GM19239 (cell line): ENCODE measurements at regions not wholly inside any gene's neighbourhood (a gene's known extent, or its start where the extent isn't known, plus 50 kb on each side); places are given as distances from the start of the nearest gene placed in this dataset.

Source experiments
- DNase-seq: peaks from one replicate; pipeline ENCODE4 v3.0.0; 2011; ENCODE audit warnings: low spot score; ENCODE audit not compliant: insufficient read length
- FAIRE-seq: peaks from 2 replicates; lab custom pipeline; 2011; peaks lifted over from hg19 to GRCh38; lab: Jason Lieb, UNC

DNA sequence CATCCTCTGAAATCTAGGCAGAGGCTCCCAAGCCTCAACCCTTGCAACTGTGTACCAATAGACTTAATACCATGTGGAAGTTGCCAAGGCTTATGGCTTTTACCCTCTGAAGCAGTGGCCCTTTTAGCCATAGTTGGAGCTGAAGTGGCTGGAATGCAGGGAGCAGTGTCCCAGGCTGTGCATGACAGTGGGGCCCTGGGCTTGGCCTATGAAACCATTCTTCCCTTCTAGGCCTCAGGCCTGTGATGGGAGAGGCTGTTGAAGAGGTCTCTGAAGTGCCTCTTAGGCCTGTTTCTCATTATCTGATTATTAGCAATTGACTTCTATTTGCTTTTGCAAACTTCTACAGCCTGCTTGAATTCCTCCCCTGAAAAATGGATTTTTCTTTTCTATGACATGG, 612.7 kb upstream of the ZWINT start:
- DNase-seq (no peak), FAIRE-seq (no peak)

GRCh38 chr10:56943221-56943755, 582.2 kb upstream of the ZWINT start:
- FAIRE-seq, result no peak
- no peak for DNase-seq

DNA sequence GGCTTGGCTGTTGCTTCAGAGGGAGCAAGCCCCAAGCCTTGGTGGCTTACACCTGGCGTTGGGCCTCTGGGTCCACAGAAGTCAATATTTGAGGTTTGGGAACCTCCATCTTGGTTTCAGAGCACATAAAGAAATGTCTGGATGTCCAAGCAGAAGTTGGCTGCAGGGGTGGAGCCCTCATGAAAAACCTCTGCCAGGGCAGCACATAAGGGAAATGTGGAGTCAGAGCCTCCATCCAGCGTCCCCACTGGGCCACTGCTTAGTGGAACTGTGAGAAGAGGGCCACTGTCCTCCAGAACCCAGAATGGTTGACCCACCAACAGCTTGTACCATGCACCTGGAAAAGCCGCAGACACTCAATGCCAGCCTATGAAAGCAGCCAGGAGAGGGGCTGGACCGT, 573.5 kb upstream of the ZWINT start:
- no peak for FAIRE-seq
- DNase-seq, result no peak

DNA sequence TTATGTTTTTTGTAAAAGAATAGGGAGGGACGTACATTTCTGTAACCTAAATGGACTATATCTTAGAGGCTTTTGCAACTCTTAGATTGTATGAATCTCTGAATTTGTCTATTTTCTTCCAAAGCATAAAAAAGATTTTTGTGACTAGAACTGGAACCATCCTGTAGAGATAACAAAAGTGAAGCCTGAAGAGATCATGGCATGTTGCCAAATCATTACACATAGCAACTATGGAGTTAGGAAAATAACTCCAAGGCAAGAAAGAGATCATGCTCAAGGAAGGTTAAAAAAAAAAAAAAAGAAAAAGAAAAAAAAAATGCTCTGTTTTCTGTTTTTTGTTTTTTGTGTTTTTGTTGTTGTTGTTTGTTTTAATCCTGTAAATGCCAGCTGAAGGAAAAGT, 567.7 kb upstream of the ZWINT start:
- no peak for FAIRE-seq

DNA sequence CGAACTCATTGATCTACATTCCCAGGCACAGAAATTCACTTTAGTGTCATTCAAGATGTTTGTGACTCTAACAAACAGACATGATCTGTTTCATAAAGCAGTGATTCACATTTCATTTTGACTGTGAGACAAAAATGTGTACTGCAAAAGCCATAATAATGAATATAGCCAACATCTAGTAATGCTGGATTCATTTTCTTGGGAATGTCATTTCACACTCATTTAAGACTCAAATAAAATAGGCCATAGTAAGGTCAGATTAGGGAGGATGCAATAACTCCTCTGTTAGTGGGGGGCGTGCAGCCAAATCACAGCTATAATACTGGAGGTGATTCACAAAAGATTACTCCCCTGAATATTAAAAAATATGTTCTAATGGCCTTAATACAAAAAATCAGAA, 566.6 kb upstream of the ZWINT start:
- DNase-seq, result no peak

More for the DNA sequence above, 567.7 kb upstream of the ZWINT start:
- DNase-seq, result no peak

GRCh38 chr10:56920601-56921261, 559.7 kb upstream of the ZWINT start:
- DNase-seq, result no peak
- no peak for FAIRE-seq

More for the DNA sequence above, 566.6 kb upstream of the ZWINT start:
- no peak for FAIRE-seq

GRCh38 chr10:56912043-56912442, 551.0 kb upstream of the ZWINT start:
- DNase-seq, result no peak

GRCh38 chr10:56905051-56905450, 544.0 kb upstream of the ZWINT start:
- DNase-seq (no peak), FAIRE-seq (no peak)

More at GRCh38 chr10:56912043-56912442, 551.0 kb upstream of the ZWINT start:
- FAIRE-seq, result no peak

DNA sequence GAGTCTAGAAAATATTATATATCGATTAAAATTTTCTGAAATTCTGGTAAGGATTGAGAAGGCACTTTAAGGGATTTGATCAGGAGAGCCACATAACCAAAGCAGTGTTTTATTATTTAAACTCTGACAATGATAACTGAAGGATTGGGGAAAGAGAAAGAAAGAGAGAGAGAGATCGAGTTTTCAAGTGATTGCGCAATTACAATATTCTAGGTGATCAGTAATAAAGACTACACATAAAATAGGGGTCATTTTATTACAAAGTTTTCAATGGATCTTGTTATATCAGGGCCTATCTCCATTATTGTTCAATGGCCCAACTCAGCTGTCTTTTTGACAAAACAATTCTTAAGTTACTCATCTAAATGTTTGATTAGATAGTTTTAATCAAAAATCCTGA, 541.5 kb upstream of the ZWINT start:
- DNase-seq (no peak), FAIRE-seq (no peak)

DNA sequence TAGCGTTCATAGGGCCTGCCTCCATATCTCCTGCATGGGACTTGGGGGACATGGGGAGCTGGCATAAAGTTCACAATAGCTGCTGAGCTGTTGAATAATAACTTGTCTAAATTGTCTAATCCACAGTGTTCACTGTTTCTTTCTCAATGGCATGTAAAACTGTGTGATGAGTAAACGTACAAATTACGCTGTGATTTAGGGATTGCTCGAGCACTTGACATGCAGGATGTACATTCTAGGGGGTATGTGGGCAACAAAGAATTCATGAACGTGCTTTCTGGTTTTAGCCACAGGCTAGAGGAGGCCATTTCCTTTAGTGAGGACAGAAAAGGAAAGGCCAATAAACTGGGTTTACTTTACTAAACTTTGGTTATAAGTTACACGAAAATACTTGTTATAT, 534.2 kb upstream of the ZWINT start:
- FAIRE-seq (no peak), DNase-seq (no peak)

- no peak for DNase-seq
- FAIRE-seq, result no peak
Observed at GRCh38 chr10:56881218-56881617, 520.2 kb upstream of the ZWINT start.

- FAIRE-seq, result no peak
- no peak for DNase-seq
Observed at GRCh38 chr10:56880606-56881005, 519.5 kb upstream of the ZWINT start.

DNA sequence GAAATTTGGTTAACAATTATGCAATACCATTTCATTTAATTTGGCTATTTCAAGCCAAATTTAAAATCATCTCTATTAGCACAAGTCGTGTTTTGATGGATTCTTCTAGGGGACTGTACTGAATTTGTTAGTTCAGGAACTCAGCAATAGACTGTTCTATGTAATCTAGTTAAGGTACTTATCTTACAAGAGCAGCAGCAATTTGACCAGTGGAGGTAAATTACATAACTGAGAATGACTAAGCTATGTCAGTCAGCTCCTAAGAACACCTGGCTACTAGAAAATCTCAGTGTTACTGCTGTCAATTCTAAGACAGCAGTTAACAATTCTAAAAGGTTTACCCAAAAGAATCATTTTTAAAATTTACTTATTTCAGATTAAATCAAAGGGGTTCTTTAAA, 513.9 kb upstream of the ZWINT start:
- FAIRE-seq, result no peak

GRCh38 chr10:56871160-56871668, 510.2 kb upstream of the ZWINT start:
- FAIRE-seq (no peak), DNase-seq (no peak)

More for the DNA sequence above, 513.9 kb upstream of the ZWINT start:
- no peak for DNase-seq

DNA sequence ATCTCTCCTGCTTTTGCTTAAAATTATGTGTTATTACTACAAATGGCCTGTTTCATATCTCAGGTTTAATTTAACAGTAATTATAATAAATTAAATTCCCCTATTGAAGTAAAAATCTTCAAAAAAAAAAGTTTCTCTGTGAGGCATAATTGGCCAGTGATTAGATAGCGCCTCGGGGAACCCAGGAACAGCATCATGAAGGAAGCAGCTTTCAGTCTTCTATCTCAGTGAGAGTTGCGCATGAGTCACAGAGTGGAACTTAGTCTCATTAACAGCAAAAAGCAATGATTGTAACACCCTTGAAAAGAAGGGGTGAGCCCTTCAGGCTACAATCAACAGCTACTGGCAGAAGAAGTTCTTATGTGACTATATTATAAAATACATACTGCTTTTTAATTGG, 506.2 kb upstream of the ZWINT start:
- FAIRE-seq (no peak), DNase-seq (no peak)

DNA sequence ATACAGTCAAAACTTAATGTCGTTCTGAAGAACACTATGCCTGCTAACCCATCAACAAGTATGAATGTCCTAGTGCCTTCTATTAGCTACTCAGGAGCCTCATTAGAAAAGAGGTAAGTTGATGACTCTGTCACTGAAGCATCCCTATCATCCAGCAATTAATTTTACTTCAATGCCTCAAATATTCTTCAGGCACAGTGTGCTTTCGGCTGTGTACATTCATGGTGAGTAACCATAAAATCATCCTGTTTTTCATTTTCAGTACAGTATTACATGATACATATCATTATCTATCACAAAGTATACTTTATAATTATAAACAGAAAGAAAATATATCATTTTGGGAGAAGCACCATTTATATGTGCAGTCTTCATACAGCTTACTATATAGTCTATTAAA, 495.5 kb upstream of the ZWINT start:
- FAIRE-seq (no peak), DNase-seq (no peak)

DNA sequence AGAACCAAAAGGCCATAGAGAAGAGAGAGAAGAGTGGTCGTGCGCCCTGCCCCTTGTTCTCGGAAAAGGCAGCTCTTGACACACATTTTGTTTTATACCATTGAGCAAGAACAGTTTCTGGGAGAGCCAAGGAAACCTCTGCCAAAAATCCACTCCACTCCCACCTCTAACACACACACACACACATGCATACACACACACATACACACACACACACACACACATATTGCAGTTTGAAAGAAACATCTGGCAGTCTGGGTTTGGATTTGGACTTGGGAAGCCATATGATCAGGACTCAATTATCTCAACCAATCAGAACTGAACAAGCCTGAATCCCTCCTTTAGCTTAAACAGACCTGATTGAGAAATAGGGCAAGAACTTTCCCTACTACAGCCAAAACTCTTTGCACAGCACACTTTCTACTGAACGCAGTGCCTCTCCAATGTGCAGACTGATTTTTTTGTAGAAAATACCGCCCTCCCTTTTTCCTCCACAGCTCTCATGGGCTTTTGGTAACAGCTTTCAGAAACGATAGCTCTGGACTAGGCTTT, 484.0 kb upstream of the ZWINT start:
- no peak for FAIRE-seq

GRCh38 chr10:56836659-56837058, 475.6 kb upstream of the ZWINT start:
- FAIRE-seq, result no peak

More for the DNA sequence above, 484.0 kb upstream of the ZWINT start:
- no peak for DNase-seq

DNA sequence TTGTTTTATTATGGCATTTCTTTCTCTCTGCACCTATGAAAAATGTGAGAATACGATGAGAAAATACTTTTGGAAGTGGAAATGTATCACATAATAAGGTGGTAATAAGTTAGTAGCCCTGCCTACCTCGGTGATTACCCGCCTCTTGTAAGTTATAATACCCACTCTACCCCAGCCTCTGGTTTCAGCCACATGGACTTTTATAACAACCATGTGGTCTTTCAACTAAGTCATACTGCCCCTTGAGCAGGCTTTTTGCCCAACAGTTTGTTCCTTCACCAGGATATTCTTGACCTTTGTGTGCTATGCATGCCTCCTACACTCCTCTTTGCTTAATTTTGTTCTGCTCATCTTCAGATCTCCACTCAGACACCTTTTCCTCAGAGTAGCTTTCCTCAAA, 470.6 kb upstream of the ZWINT start:
- FAIRE-seq, result no peak

More at GRCh38 chr10:56836659-56837058, 475.6 kb upstream of the ZWINT start:
- DNase-seq, result no peak

GRCh38 chr10:56823849-56824248, 462.8 kb upstream of the ZWINT start:
- DNase-seq, result peak; percentile 0

More for the DNA sequence above, 470.6 kb upstream of the ZWINT start:
- DNase-seq, result no peak

DNA sequence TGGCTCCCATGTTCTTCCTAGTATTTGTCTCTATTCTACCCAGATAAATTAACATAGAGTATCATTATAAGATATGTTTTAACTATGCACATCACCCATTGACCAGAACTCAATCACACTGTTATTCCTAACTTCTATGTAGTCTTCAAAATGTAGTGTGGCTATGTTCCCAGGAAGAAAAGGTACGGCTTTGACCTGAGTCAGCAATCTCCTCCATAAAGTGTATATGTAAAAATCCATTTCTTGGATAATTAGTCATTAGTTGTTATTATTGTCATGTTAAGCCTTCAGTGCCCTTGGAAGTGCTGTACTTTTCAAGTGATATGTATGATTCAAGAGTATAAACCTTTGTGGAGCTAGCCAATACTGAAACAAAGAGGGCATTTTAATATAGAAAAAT, 444.0 kb upstream of the ZWINT start:
- FAIRE-seq (no peak), DNase-seq (no peak)

More at GRCh38 chr10:56823849-56824248, 462.8 kb upstream of the ZWINT start:
- no peak for FAIRE-seq

DNA sequence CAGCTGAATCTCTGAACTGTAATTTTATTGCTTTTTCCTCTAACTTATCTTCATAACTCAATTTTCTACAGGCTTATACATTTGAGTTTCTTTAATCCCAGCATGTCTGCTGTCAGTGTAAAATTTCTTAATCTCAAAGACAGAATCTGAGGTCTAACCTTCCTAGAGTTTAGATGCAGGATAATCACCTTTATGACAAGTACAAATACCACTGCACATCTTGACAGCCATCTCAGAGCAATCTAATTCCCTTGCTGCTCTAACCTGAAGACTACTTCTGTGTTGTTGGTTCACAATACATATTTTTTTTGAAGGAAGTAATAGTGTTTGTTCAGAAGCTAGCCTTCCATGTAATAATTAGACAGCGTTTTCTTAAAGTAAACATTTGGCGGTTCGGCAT, 424.2 kb upstream of the ZWINT start:
- DNase-seq, result no peak
- no peak for FAIRE-seq
